ENCODE measurements at regions not wholly inside any gene's neighbourhood (a gene's known extent, or its start where the extent isn't known, plus 50 kb on each side); places are given as distances from the start of the nearest gene placed in this dataset.
"Not testable (repeated sequence)": the region's sequence is repeated elsewhere in the genome, so short reads cannot be mapped to it uniquely, and the experiment has no call there.

DNA sequence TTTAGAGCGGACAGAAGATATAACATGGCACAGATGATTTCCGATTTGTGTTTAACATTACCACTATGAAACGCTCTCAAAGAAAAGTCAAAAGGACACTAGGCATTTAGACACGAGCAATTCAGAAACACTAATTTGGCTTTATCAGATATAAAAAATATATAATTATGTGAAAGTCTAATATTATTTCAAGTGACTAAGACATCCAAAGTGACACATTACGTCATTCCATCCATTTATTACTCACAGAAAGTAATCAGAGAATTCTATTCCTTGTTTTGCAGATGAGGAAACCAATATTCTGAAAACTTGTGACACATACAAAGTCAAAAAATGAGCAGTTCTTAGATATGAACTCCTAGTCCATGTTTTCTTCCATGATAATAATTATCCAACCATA is 250.8 kb upstream of the USP15 start:
- TF ChIP-seq, protein P1, sequence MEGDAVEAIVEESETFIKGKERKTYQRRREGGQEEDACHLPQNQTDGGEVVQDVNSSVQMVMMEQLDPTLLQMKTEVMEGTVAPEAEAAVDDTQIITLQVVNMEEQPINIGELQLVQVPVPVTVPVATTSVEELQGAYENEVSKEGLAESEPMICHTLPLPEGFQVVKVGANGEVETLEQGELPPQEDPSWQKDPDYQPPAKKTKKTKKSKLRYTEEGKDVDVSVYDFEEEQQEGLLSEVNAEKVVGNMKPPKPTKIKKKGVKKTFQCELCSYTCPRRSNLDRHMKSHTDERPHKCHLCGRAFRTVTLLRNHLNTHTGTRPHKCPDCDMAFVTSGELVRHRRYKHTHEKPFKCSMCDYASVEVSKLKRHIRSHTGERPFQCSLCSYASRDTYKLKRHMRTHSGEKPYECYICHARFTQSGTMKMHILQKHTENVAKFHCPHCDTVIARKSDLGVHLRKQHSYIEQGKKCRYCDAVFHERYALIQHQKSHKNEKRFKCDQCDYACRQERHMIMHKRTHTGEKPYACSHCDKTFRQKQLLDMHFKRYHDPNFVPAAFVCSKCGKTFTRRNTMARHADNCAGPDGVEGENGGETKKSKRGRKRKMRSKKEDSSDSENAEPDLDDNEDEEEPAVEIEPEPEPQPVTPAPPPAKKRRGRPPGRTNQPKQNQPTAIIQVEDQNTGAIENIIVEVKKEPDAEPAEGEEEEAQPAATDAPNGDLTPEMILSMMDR (conservative IDR thresholded peaks at IDR 0.05; ENCODE audit: low read length): no peak
- no peak for TF ChIP-seq EZH2phosphoT487 (IDR thresholded peaks at IDR 0.05; ENCODE audit: borderline replicate concordance)
- no peaks in the 10 kb centered on the region for H3K27me3 ChIP-seq (ENCODE audit: insufficient read depth, low read length, poor library complexity, severe bottlenecking)
- H4K20me1 ChIP-seq (ENCODE audit: insufficient read depth, low read length, poor library complexity, severe bottlenecking): no peaks in the 10 kb centered on the region

DNA sequence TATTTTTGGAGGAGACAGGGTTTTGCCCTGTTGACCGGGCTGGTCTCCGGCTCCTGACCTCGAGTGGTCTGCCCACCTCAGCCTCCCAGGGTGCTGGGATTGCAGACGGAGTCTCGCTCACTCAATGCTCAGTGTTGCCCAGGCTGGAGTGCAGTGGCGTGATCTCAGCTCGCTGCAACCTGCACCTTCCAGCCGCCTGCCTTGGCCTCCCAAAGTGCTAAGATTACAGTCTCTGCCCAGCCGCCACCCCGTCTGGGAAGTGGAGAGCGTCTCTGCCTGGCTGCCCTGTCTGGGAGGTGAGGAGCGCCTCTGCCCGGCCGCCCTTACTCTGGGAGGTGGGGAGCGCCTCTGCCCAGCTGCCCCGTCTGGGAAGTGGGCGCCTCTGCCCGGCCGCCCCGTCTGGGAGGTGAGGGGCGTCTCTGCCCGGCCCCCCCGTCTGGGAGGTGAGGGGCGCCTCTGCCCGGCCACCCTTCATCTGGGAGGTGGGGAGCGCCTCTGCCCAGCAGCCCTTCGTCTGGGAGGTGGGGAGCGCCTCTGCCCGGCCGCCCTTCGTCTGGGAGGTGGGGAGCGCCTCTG is 249.8 kb upstream of the USP15 start:
- H3K9me3 ChIP-seq (ENCODE audit: insufficient read depth, low read depth, low read length); H3K27me3 ChIP-seq (ENCODE audit: insufficient read depth, low read length, poor library complexity, severe bottlenecking); H3F3A ChIP-seq (ENCODE audit: low read depth); H3K9me2 ChIP-seq (replicated peaks; ENCODE audit: low read depth, low read length); H4K20me1 ChIP-seq (ENCODE audit: insufficient read depth, low read length, poor library complexity, severe bottlenecking); H3K9ac ChIP-seq (ENCODE audit: low read depth, low read length, poor library complexity, severe bottlenecking); H3K4me1 ChIP-seq (ENCODE audit: insufficient read depth, low read length, poor library complexity, severe bottlenecking); H3K36me3 ChIP-seq (ENCODE audit: insufficient read depth, low read length); H3K4me2 ChIP-seq (ENCODE audit: low read depth, low read length, poor library complexity, severe bottlenecking); H3K4me3 ChIP-seq (ENCODE audit: low read length, poor library complexity, severe bottlenecking); H3K79me2 ChIP-seq (ENCODE audit: insufficient read depth, low read length); H2AFZ ChIP-seq (ENCODE audit: low read length): not testable (repeated sequence)

More for the DNA sequence above, 250.8 kb upstream of the USP15 start:
- Histone ChIP-seq H3K9ac (ENCODE audit: low read depth, low read length, poor library complexity, severe bottlenecking) (no peak overlapping the region), H3K79me2 (ENCODE audit: insufficient read depth, low read length) (no peaks in the 10 kb centered on the region), H3K4me2 (ENCODE audit: low read depth, low read length, poor library complexity, severe bottlenecking) (no peak overlapping the region), H2AFZ (ENCODE audit: low read length) (no peak overlapping the region), H3K4me3 (ENCODE audit: low read length, poor library complexity, severe bottlenecking) (no peak overlapping the region), H3K36me3 (ENCODE audit: insufficient read depth, low read length) (no peaks in the 10 kb centered on the region), H3F3A (ENCODE audit: low read depth) (no peaks in the 10 kb centered on the region), H3K9me3 (ENCODE audit: insufficient read depth, low read depth, low read length) (no peaks in the 10 kb centered on the region), H3K4me1 (ENCODE audit: insufficient read depth, low read length, poor library complexity, severe bottlenecking) (no peaks in the 10 kb centered on the region), H3K9me2 (replicated peaks; ENCODE audit: low read depth, low read length) (no peaks in the 10 kb centered on the region)

- not testable (repeated sequence) for H3F3A ChIP-seq (ENCODE audit: low read depth)
These were observed 249.2 kb upstream of the USP15 start for GRCh38 chr12:62010973-62011372.

GRCh38 chr12:62014330-62014729 is 245.9 kb upstream of the USP15 start:
- H3K79me2 ChIP-seq (ENCODE audit: insufficient read depth, low read length): no peaks in the 10 kb centered on the region
- H3K36me3 ChIP-seq (ENCODE audit: insufficient read depth, low read length): no peaks in the 10 kb centered on the region
- no peaks in the 10 kb centered on the region for H3K27me3 ChIP-seq (ENCODE audit: insufficient read depth, low read length, poor library complexity, severe bottlenecking)
- no peak for TF ChIP-seq EZH2phosphoT487 (IDR thresholded peaks at IDR 0.05; ENCODE audit: borderline replicate concordance)
- TF ChIP-seq, protein P1 (conservative IDR thresholded peaks at IDR 0.05; ENCODE audit: low read length): no peak
- no peaks in the 10 kb centered on the region for H3K9me3 ChIP-seq (ENCODE audit: insufficient read depth, low read depth, low read length)
- no peaks in the 10 kb centered on the region for H3K9me2 ChIP-seq (replicated peaks; ENCODE audit: low read depth, low read length)
- no peak overlapping the region for H3K4me2 ChIP-seq (ENCODE audit: low read depth, low read length, poor library complexity, severe bottlenecking)
- H4K20me1 ChIP-seq (ENCODE audit: insufficient read depth, low read length, poor library complexity, severe bottlenecking): no peaks in the 10 kb centered on the region
- H3K9ac ChIP-seq (ENCODE audit: low read depth, low read length, poor library complexity, severe bottlenecking): no peak overlapping the region
- H3K4me3 ChIP-seq (ENCODE audit: low read length, poor library complexity, severe bottlenecking): no peak overlapping the region
- H3F3A ChIP-seq (ENCODE audit: low read depth): no peaks in the 10 kb centered on the region
- H3K4me1 ChIP-seq (ENCODE audit: insufficient read depth, low read length, poor library complexity, severe bottlenecking): no peaks in the 10 kb centered on the region
- no peak overlapping the region for H2AFZ ChIP-seq (ENCODE audit: low read length)

More at GRCh38 chr12:62010973-62011372, 249.2 kb upstream of the USP15 start:
- H2AFZ ChIP-seq (ENCODE audit: low read length); H3K9me2 ChIP-seq (replicated peaks; ENCODE audit: low read depth, low read length); H3K79me2 ChIP-seq (ENCODE audit: insufficient read depth, low read length); H4K20me1 ChIP-seq (ENCODE audit: insufficient read depth, low read length, poor library complexity, severe bottlenecking); H3K9me3 ChIP-seq (ENCODE audit: insufficient read depth, low read depth, low read length); H3K9ac ChIP-seq (ENCODE audit: low read depth, low read length, poor library complexity, severe bottlenecking); H3K4me1 ChIP-seq (ENCODE audit: insufficient read depth, low read length, poor library complexity, severe bottlenecking); H3K4me3 ChIP-seq (ENCODE audit: low read length, poor library complexity, severe bottlenecking); H3K4me2 ChIP-seq (ENCODE audit: low read depth, low read length, poor library complexity, severe bottlenecking); H3K36me3 ChIP-seq (ENCODE audit: insufficient read depth, low read length); H3K27me3 ChIP-seq (ENCODE audit: insufficient read depth, low read length, poor library complexity, severe bottlenecking): not testable (repeated sequence)

Measured in Loucy (cell line).